ENCODE measurements at regions not wholly inside any gene's neighbourhood (a gene's known extent, or its start where the extent isn't known, plus 50 kb on each side); places are given as distances from the start of the nearest gene placed in this dataset.
A peak's percentile ranks its signal among the peaks of the same experiment; 100 is the strongest.

DNA sequence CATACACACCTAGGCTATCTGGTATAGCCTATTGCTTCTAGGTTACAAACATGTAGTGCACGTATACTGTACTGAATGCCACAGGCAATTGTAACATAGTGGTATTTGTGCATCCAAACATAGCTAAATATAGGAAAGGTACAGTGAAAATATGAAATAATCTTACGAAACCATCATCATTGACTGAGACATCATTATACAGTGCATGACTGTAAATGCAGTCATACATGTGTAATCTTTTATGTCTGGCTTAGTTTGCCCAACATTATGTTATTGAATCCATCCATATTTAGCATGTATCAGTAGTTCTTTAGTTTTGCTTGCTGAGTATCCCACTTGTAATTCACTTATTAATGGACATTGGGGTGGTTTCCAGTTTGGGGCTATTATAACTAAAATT is 124.9 kb downstream of the CYLD start:
- TF ChIP-seq, protein P1, sequence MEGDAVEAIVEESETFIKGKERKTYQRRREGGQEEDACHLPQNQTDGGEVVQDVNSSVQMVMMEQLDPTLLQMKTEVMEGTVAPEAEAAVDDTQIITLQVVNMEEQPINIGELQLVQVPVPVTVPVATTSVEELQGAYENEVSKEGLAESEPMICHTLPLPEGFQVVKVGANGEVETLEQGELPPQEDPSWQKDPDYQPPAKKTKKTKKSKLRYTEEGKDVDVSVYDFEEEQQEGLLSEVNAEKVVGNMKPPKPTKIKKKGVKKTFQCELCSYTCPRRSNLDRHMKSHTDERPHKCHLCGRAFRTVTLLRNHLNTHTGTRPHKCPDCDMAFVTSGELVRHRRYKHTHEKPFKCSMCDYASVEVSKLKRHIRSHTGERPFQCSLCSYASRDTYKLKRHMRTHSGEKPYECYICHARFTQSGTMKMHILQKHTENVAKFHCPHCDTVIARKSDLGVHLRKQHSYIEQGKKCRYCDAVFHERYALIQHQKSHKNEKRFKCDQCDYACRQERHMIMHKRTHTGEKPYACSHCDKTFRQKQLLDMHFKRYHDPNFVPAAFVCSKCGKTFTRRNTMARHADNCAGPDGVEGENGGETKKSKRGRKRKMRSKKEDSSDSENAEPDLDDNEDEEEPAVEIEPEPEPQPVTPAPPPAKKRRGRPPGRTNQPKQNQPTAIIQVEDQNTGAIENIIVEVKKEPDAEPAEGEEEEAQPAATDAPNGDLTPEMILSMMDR (conservative IDR thresholded peaks at IDR 0.05) = no peak
- H3K27ac ChIP-seq = no peak overlapping the region

DNA sequence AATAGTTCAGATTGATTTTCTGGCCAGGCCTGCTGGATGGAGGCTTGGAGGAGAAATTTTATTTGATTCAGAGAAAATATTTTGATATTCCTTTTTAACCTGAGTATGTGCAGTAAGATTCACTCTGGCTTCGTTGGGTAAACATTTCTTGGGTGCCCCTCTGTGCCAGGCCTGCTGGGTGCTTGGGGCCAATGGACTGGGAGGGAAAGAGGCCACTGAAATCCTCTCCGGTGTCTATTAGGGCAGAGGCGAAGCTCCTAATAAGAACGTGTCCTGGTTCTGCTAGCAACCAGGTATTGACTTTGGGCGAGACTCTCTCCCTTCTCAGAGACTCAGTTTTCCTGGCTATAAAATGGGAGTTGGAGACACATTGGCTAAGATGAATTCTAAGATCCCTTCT is 122.5 kb downstream of the CYLD start:
- H3K27ac ChIP-seq = no peak overlapping the region
- TF ChIP-seq, protein P1 (conservative IDR thresholded peaks at IDR 0.05) = no peak

DNA sequence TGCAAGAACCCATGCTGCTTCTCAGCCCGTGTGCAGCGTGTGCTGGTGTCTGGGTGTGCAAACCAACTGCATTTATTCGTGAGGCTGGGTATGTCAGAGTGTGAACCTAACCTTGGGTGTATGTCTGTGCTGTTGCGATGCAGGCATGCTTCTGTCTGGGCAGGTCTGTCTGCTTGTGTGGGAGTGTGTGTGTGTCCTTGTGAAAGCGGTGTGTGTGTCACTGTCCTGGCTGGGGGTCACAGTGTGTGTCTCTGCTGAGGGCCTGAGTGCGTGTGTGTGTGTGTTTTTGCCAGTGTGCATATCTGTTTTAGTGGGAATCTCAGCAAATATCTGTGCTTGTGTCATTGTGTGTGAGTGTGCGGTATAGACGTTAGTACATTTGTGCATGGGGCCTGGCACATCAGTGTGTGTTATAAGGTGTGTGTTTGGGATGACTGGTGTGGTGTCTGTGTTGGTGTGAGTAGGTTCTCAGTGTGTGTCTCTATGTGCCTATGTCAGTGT is 121.8 kb downstream of the CYLD start:
- TF ChIP-seq, protein P1 (conservative IDR thresholded peaks at IDR 0.05) = 0 out of 2 replicates have a peak, but pooled peaks have one; percentile 2
- no peak overlapping the region for H3K27ac ChIP-seq

DNA sequence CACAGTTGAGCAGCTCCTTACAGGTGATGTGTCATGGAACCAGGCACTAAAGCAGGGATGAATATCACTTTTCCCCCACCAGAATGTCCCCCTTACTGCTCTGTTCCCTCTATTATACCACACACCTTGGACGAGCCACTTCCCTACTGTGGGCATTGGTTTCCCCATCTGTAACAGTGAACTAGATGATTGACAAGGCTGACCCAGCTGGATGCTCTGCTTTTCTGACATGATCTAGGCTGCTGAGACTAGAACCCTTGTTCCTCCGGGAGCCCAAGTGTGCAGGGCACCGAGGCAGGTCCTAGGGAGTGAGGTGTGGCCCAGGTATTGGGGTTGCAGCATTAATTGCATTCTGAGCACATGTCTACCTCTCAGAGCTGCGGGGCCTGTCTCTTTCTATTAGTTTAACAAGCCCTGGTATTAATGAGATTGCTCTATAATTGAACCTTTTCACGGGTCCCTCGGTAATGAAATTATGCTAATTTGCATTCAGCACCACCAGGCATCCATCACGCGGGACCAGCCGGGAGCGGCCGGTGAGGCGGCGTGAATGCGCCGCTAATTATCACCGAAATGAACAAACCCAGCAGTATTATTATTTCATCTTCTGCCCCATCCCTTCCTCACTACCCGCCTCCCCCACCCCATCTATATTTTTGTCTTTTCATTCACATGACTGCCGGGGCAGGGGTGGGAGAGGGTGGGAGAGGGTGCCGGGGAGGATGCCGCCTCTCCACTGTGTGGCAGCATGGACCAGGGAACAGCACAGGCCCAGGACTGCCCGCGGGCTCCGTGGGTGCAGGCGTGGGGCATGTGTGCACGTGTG is 121.1 kb downstream of the CYLD start:
- no peak overlapping the region for H3K27ac ChIP-seq

DNA sequence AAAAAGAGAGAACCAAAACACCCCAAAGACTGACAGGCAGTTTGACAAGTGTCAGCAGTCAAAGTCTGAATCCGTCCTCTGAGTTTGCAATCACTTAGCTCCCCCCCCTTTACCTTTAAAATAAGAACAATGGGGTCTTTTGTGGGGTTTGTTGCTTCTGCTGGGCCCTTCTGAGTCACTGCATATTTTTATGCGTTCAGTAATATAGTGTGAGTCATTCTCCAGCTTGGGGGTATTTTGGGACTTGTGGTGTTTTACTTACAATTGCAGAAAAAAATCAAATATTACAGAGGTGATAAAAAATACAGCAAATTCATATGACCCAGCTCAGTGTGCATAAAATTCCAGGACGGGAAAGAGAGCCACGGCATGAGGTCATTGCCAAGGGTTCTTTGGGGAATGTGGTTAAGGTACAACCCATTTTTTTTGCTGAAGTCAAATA is 120.1 kb downstream of the CYLD start:
- H3K27ac ChIP-seq = no peak overlapping the region

More for the DNA sequence above, 121.1 kb downstream of the CYLD start:
- TF ChIP-seq, protein P1 (conservative IDR thresholded peaks at IDR 0.05) = peak; percentile 20

DNA sequence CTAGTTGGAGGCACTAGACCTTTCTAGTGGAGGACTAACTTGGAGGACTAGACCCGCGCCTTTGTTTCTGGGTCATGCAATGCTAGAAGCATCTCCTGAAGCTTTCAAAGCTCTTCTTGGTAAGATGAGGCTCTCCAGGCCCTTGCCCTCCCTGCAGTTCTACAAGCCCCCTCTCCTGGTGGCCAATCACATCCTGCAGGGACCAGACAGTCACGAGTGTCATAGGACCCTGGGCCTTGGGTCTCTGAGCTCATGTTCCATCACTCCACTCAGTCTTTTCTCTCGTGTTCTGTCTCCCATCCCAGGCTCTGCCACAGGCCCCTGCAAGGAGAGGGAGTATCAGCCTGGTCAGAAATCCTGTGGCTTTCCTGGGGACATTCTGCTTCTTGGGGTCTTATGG is 119.6 kb downstream of the CYLD start:
- TF ChIP-seq, protein P1 (conservative IDR thresholded peaks at IDR 0.05) = no peak
- H3K27ac ChIP-seq = no peak overlapping the region

More for the DNA sequence above, 120.1 kb downstream of the CYLD start:
- TF ChIP-seq, protein P1 (conservative IDR thresholded peaks at IDR 0.05) = no peak

DNA sequence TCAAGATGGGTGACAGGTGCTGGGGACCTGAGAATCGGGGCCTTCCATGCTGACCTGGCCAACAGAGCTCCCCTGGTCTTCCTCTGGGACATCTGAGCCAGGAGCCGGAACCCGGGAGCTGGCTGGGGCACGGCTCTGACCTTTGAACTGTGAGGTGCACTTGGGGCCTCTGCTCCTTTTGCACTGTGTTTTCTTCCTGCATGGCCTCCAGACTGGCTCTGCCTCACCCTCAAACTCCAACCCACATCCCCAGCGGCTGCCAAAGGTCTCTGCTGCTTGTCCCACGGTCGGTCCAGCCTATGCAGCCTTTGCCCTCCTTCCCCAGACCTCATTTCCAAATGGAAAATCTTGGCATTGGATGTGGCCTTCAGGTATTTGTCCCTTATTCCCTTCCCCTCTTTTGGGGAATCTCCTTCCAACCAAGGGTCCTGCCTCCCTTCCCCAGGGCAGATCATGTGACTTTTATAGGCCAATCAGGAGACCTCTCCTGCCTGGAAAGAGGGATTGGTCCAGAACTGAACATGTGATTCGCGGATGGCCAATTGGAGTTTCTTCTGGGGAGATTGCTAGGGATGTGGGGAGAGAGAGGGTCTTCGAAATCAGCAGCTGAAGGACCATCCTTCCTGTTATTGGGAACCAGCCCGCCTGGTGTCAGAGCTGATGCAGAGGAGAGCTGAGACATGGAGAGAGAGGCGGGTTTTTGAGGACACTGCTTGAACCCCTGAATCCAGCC is 117.9 kb downstream of the CYLD start:
- TF ChIP-seq, protein P1 (conservative IDR thresholded peaks at IDR 0.05) = no peak
- H3K27ac ChIP-seq = no peak overlapping the region
